GM10248 (cell line): ENCODE measurements at regions not wholly inside any gene's neighbourhood (a gene's known extent, or its start where the extent isn't known, plus 50 kb on each side); places are given as distances from the start of the nearest gene placed in this dataset.
"Not testable (repeated sequence)": the region's sequence is repeated elsewhere in the genome, so short reads cannot be mapped to it uniquely, and the experiment has no call there.

Source experiments
- CTCF ChIA-PET: fragments of 300-600 bp; sonication (Branson Sonifier 250); formaldehyde crosslinking; extraction: SDS; loops from one replicate; lab custom pipeline; 2021; ENCODE audit warnings: antibody characterized with exemption; lab: Yijun Ruan, JAX
- POLR2A ChIA-PET: fragments of 350-650 bp; sonication (Branson Sonifier 250); formaldehyde crosslinking; extraction: SDS; loops from one replicate; lab custom pipeline; 2020; ENCODE audit warnings: antibody characterized with exemption; lab: Yijun Ruan, JAX
- DNase-seq: peaks from one replicate; pipeline ENCODE4 v3.0.0; 2012; ENCODE audit errors: extremely low spot score
- CTCF ChIP-seq: IDR thresholded peaks from 2 replicates; pipeline ENCODE4 v1.5.1; 2012; ENCODE audit warnings: mild to moderate bottlenecking, low read depth; ENCODE audit errors: extremely low read depth, missing control alignments, control extremely low read depth

GRCh38 chr5:57002959-57003485 is 51.1 kb upstream of the MIER3 start:
- no peak for TF ChIP-seq CTCF
- POLR2A ChIA-PET: no interaction called here
- DNase-seq: no peak
- CTCF ChIA-PET: no interaction called here

- POLR2A ChIA-PET, CTCF ChIA-PET, DNase-seq: not testable (repeated sequence)
Measured at GRCh38 chr5:57003566-57003965, 51.6 kb upstream of the MIER3 start.

GRCh38 chr5:57004800-57005199 is 52.9 kb upstream of the MIER3 start:
- no peak for DNase-seq
- ChIA-PET CTCF (interaction anchor here (1.1 kb wide), 1 partner anchor 12 kb away, joined by 3 read pairs; no protein-coding TSS in a partner anchor), POLR2A (no interaction called here)
- no peak for TF ChIP-seq CTCF

- POLR2A ChIA-PET: no interaction called here
Measured at GRCh38 chr5:57007344-57007743, 55.4 kb upstream of the MIER3 start.

GRCh38 chr5:57009811-57010210 is 57.9 kb upstream of the MIER3 start:
- TF ChIP-seq CTCF: no peak
- CTCF ChIA-PET: interaction anchor here (1.3 kb wide), 1 partner anchor 10 kb away, joined by 3 read pairs; no protein-coding TSS in a partner anchor
- DNase-seq: no peak
- POLR2A ChIA-PET: no interaction called here

More at GRCh38 chr5:57007344-57007743, 55.4 kb upstream of the MIER3 start:
- CTCF ChIA-PET: no interaction called here
- DNase-seq: no peak
- TF ChIP-seq CTCF: no peak

- ChIA-PET CTCF (interaction anchor here (1.3 kb wide), 1 partner anchor 9 kb away, joined by 3 read pairs; no protein-coding TSS in a partner anchor), POLR2A (no interaction called here)
- DNase-seq: no peak
- TF ChIP-seq CTCF: no peak
Measured at GRCh38 chr5:57010786-57011185, 58.9 kb upstream of the MIER3 start.

- CTCF ChIA-PET: no interaction called here
- no peak for DNase-seq
- TF ChIP-seq CTCF: no peak
- POLR2A ChIA-PET: no interaction called here
Measured at GRCh38 chr5:57012511-57012910, 60.6 kb upstream of the MIER3 start.
